Epithelial cell of proximal tubule (primary cell): ENCODE measurements at regions not wholly inside any gene's neighbourhood (a gene's known extent, or its start where the extent isn't known, plus 50 kb on each side); places are given as distances from the start of the nearest gene placed in this dataset.

Experiments
- DNase-seq: peaks from one replicate; pipeline ENCODE4 v3.0.0-alpha.2; 2011; ENCODE audit warnings: low read depth
- H3K4me3 ChIP-seq: 2 replicates; pipeline ENCODE4 v1.5.1; 2011; ENCODE audit warnings: low read depth, mild to moderate bottlenecking, low read length
- TF ChIP-seq, protein P1 (sequence below): conservative IDR thresholded peaks from 2 replicates; pipeline ENCODE4 v1.5.1; 2012; ENCODE audit warnings: low read depth, mild to moderate bottlenecking, low read length

DNA sequence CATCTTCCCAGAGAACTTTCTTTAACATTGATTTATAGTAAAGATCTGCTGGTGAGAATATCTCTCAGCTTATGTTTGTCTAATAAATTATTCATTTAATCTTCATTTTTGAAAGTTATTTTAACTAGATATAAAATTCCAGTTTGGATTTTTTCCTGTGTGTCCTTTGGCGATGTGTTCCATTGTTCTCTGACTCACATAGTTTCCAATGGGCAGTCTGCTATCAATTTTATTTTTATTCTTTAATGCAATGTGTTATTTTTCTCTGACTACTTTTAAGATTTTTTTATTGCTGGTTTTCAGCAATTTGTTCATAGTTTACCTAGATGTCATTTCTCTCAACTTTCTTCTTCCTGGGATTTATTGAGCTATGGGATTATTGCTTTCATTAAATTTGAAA is 325.2 kb upstream of the POGK start:
- no peak overlapping the region for H3K4me3 ChIP-seq
- DNase-seq = no peak
- TF ChIP-seq, protein P1, sequence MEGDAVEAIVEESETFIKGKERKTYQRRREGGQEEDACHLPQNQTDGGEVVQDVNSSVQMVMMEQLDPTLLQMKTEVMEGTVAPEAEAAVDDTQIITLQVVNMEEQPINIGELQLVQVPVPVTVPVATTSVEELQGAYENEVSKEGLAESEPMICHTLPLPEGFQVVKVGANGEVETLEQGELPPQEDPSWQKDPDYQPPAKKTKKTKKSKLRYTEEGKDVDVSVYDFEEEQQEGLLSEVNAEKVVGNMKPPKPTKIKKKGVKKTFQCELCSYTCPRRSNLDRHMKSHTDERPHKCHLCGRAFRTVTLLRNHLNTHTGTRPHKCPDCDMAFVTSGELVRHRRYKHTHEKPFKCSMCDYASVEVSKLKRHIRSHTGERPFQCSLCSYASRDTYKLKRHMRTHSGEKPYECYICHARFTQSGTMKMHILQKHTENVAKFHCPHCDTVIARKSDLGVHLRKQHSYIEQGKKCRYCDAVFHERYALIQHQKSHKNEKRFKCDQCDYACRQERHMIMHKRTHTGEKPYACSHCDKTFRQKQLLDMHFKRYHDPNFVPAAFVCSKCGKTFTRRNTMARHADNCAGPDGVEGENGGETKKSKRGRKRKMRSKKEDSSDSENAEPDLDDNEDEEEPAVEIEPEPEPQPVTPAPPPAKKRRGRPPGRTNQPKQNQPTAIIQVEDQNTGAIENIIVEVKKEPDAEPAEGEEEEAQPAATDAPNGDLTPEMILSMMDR = no peak

DNA sequence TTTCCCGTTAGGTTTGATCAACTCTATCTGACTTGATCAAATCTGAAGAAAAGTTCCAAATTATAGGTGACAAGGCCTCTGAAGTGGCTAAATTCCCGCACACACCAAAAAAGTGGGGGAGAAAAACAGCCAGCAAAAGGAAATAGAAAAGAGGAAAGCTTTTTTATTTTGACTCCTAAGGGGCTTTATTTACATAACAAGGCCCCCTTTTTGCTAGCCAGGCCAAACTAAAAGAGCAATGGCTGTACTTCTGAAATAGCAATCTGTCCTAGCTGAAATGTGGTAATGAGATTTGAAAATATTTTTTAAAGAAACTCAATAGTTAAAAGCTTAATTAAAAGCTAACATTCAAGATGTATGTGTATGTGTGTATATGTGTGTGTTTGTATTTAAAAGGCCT is 311.5 kb upstream of the POGK start:
- TF ChIP-seq, protein P1 = no peak
- no peak for DNase-seq

DNA sequence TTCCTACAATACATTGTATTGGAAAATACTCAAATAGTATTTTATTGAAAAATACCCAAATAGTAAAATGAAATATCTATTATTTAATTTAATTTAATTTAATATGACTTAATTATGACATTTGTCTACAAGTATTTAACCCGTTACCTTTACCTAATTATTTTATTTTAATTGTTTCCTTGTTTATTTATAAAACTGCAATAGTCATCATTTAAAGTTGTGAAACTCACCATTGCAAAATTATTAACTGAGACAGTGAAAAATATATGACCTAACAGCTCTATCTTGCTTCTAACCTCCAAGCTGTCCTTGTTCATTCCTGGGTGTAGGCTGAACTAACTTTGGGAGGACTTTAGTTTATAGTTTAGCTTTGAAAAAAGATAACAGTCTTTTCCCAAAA is 300.6 kb upstream of the POGK start:
- DNase-seq = no peak
- TF ChIP-seq, protein P1 = no peak
- no peak overlapping the region for H3K4me3 ChIP-seq

More for the DNA sequence above, 311.5 kb upstream of the POGK start:
- no peak overlapping the region for H3K4me3 ChIP-seq

DNA sequence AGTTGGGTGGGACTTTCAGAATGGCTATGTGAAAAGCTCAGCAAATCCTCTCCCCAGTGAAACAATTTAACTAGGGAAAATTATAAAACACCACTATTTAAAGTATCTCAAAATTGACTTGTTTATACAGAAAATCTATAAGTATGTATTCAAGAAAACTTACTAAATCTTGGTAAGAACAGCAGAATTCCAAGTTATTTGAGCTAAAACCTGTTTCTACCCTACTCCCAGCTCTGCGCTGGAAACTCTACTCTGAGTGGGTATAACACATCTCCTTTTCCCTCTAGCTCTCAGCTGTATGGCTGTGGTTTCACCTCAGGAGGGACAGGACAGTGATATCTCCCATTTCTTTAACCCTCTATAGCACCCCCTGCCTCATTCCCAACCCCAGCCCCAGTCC is 295.2 kb upstream of the POGK start:
- no peak for DNase-seq
- TF ChIP-seq, protein P1 = no peak
- no peak overlapping the region for H3K4me3 ChIP-seq

DNA sequence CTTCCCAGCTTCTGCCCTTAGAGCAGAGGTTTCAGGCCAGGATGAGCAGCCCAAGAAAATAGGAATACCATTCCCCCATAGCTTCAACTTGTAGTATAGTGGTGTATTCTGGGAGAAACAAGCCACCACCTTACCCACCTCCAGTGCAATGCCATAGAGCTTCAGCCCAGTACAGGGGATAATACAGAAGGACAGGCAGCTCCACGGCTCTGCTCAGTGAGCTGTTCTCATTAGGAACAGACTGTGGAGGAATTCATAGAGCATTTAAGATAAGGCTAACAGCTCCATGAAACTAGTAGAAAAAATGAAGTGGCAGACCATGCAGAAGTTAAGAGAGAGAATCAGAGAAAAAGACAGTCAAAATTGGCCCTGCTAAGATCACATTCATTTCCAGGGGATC is 294.7 kb upstream of the POGK start:
- H3K4me3 ChIP-seq = no peak overlapping the region
- DNase-seq = no peak
- TF ChIP-seq, protein P1 = no peak

DNA sequence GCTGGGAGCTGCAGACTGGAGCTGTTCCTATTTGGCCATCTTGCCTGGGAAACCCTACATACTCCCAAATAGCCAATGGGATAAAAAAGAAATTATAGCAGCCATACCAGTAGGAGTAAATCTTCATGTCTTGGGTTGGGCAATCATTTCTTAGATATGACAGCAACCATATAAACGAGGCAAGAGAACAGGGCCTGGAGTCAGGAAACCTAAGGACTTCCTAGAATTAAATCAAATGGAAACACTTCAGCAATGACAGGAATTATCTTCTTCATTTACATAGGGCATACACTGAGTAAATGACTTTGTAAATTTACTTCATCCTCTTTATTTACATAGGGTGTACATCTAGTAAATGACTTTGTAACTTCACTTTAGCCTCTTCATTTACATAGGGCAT is 286.6 kb upstream of the POGK start:
- TF ChIP-seq, protein P1 = no peak
- H3K4me3 ChIP-seq = no peak overlapping the region
- no peak for DNase-seq

DNA sequence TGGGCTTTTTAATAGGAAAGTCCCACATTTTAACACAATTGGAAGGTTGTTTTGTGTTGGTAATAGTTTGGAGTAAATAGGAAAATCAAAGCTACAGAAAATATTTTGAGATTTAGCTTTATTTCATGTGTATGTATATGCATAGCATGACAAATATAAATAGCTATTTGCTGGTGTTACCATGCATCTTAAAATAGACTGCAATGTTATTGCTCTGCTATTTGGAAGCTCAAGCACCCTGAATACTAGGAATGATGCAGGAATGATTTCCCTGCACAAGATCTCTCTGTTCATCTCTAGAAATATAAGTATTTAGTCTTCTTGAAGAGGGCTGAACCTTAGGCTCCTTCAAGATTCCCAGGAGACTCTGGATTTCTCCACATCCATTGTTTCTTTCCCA is 268.3 kb upstream of the POGK start:
- DNase-seq = no peak
- H3K4me3 ChIP-seq = no peak overlapping the region
- TF ChIP-seq, protein P1 = no peak
